Chondrocyte (in vitro differentiated cells): ENCODE measurements at regions not wholly inside any gene's neighbourhood (a gene's known extent, or its start where the extent isn't known, plus 50 kb on each side); places are given as distances from the start of the nearest gene placed in this dataset.

Source experiments
- DNase-seq: peaks from one replicate; pipeline ENCODE4 v3.0.0; 2021; ENCODE audit warnings: mixed read lengths, low spot score
- H3K27ac Mint-ChIP-seq: one replicate; pipeline ENCODE4 v1.8.0; 2021; ENCODE audit warnings: mild to moderate bottlenecking, moderate library complexity, mixed read lengths; ENCODE audit not compliant: unreplicated experiment
- H3K27me3 Mint-ChIP-seq: 2 replicates; pipeline ENCODE4 v1.8.0; 2021; ENCODE audit warnings: low read depth, mixed read lengths
- H3K36me3 Mint-ChIP-seq: 2 replicates; pipeline ENCODE4 v1.8.0; 2021; ENCODE audit warnings: low read depth, mixed read lengths
- H3K4me1 Mint-ChIP-seq: 2 replicates; pipeline ENCODE4 v1.8.0; 2021; ENCODE audit warnings: low read depth, mild to moderate bottlenecking, mixed read lengths
- H3K4me3 Mint-ChIP-seq: one replicate; pipeline ENCODE4 v1.8.0; 2021; ENCODE audit warnings: mild to moderate bottlenecking, moderate library complexity, mixed read lengths; ENCODE audit not compliant: unreplicated experiment
- H3K9me3 Mint-ChIP-seq: 2 replicates; pipeline ENCODE4 v1.8.0; 2021; ENCODE audit warnings: low read depth, mixed read lengths
- TF ChIP-seq, protein P1 (sequence below): fragments of 200-600 bp; sonication (generic); IDR thresholded peaks from 2 replicates; pipeline ENCODE4 v1.5.0; 2021; ENCODE audit warnings: antibody characterized with exemption, mild to moderate bottlenecking, moderate library complexity

GRCh38 chr11:131232261-131232660 lies 138.2 kb upstream of the NTM start:
- TF ChIP-seq, protein P1, sequence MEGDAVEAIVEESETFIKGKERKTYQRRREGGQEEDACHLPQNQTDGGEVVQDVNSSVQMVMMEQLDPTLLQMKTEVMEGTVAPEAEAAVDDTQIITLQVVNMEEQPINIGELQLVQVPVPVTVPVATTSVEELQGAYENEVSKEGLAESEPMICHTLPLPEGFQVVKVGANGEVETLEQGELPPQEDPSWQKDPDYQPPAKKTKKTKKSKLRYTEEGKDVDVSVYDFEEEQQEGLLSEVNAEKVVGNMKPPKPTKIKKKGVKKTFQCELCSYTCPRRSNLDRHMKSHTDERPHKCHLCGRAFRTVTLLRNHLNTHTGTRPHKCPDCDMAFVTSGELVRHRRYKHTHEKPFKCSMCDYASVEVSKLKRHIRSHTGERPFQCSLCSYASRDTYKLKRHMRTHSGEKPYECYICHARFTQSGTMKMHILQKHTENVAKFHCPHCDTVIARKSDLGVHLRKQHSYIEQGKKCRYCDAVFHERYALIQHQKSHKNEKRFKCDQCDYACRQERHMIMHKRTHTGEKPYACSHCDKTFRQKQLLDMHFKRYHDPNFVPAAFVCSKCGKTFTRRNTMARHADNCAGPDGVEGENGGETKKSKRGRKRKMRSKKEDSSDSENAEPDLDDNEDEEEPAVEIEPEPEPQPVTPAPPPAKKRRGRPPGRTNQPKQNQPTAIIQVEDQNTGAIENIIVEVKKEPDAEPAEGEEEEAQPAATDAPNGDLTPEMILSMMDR: no peak
- Mint-ChIP-seq H3K27ac (peak overlapping the region; percentile 68), H3K27me3 (peaks cover 26% of the 10 kb centered on the region), H3K9me3 (no peaks in the 10 kb centered on the region), H3K36me3 (no peaks in the 10 kb centered on the region), H3K4me1 (peaks cover 8% of the 10 kb centered on the region), H3K4me3 (no peak overlapping the region)
- DNase-seq: no peak

- Mint-ChIP-seq H3K27me3 (peaks cover 36% of the 10 kb centered on the region), H3K27ac (no peak overlapping the region), H3K4me1 (peaks cover 8% of the 10 kb centered on the region), H3K36me3 (no peaks in the 10 kb centered on the region), H3K4me3 (no peak overlapping the region), H3K9me3 (no peaks in the 10 kb centered on the region)
- TF ChIP-seq, protein P1: no peak
- DNase-seq: no peak
These were observed 136.2 kb upstream of the NTM start for GRCh38 chr11:131234221-131234620.

- TF ChIP-seq, protein P1: no peak
- H3K27me3 Mint-ChIP-seq: peaks cover 43% of the 10 kb centered on the region
- H3K4me1 Mint-ChIP-seq: peaks cover 8% of the 10 kb centered on the region
- H3K4me3 Mint-ChIP-seq: no peak overlapping the region
- H3K27ac Mint-ChIP-seq: no peak overlapping the region
- no peaks in the 10 kb centered on the region for H3K9me3 Mint-ChIP-seq
- H3K36me3 Mint-ChIP-seq: no peaks in the 10 kb centered on the region
- no peak for DNase-seq
These were observed 134.8 kb upstream of the NTM start for GRCh38 chr11:131235328-131236298.

DNA sequence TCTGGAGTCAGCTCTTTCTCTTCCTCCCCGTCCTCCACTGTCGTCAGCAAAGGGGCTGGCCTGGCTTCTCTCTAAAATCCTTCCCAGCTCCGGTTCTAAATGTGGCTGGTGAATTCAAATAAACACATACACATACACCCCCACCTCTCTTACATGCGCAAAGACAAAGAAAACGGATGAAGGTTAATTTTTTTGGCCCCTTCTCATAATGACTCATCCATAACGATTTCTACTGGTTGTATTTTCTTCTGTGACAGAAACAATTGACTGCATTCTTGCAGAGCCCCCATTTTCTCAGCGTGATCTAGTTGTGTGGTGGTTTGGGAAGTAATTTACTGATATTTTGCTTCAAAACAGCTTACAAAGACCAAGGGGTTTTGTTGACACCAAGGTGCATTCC lies 130.0 kb upstream of the NTM start:
- DNase-seq: no peak
- H3K4me1 Mint-ChIP-seq: peaks cover 4% of the 10 kb centered on the region

GRCh38 chr11:131242476-131243000 lies 127.9 kb upstream of the NTM start:
- no peak overlapping the region for H3K27ac Mint-ChIP-seq
- H3K4me3 Mint-ChIP-seq: no peak overlapping the region
- no peaks in the 10 kb centered on the region for H3K36me3 Mint-ChIP-seq
- peaks cover 40% of the 10 kb centered on the region for H3K27me3 Mint-ChIP-seq
- TF ChIP-seq, protein P1: no peak
- H3K9me3 Mint-ChIP-seq: peaks cover 5% of the 10 kb centered on the region
- H3K4me1 Mint-ChIP-seq: peaks cover 12% of the 10 kb centered on the region
- no peak for DNase-seq

More for the DNA sequence above, 130.0 kb upstream of the NTM start:
- Mint-ChIP-seq H3K4me3 (no peak overlapping the region), H3K36me3 (no peaks in the 10 kb centered on the region), H3K9me3 (peaks cover 5% of the 10 kb centered on the region), H3K27ac (no peak overlapping the region), H3K27me3 (peaks cover 49% of the 10 kb centered on the region)
- TF ChIP-seq, protein P1: no peak
